Retinal pigment epithelial cell (primary cell): ENCODE measurements at regions not wholly inside any gene's neighbourhood (a gene's known extent, or its start where the extent isn't known, plus 50 kb on each side); places are given as distances from the start of the nearest gene placed in this dataset.

ENCODE experiments used
- DNase-seq: peaks from one replicate; pipeline ENCODE4 v3.0.0-alpha.2; 2010; ENCODE audit warnings: low read depth
- H3K4me3 ChIP-seq: 2 replicates; pipeline ENCODE4 v1.5.1; 2011; ENCODE audit warnings: mild to moderate bottlenecking, low read length, control low read depth, moderate library complexity
- CTCF ChIP-seq: conservative IDR thresholded peaks from 2 replicates; pipeline ENCODE4 v1.5.1; 2011; ENCODE audit warnings: low read depth, low read length, control low read depth, inconsistent platforms

GRCh38 chrX:25070038-25070437, 54.3 kb upstream of the ARX start:
- DNase-seq = no peak
- no peak overlapping the region for H3K4me3 ChIP-seq
- no peak for TF ChIP-seq CTCF

- TF ChIP-seq CTCF = no peak
- no peak overlapping the region for H3K4me3 ChIP-seq
- DNase-seq = no peak
Measured at GRCh38 chrX:25069209-25069608, 53.4 kb upstream of the ARX start.

- DNase-seq = no peak
- TF ChIP-seq CTCF = no peak
- no peak overlapping the region for H3K4me3 ChIP-seq
Measured at GRCh38 chrX:25068340-25068739, 52.6 kb upstream of the ARX start.

- H3K4me3 ChIP-seq = no peak overlapping the region
- DNase-seq = no peak
- TF ChIP-seq CTCF = no peak
Measured at GRCh38 chrX:25067271-25068172, 51.8 kb upstream of the ARX start.

- no peak overlapping the region for H3K4me3 ChIP-seq
- DNase-seq = no peak
- no peak for TF ChIP-seq CTCF
Measured at GRCh38 chrX:25066131-25066530, 50.4 kb upstream of the ARX start.
